IMR-90 (cell line): ENCODE measurements at regions not wholly inside any gene's neighbourhood (a gene's known extent, or its start where the extent isn't known, plus 50 kb on each side); places are given as distances from the start of the nearest gene placed in this dataset.

Source experiments
- ATAC-seq: fragments of 200-7000 bp; cut with Tn5 transposase; 2 replicates; pipeline ENCODE4 v1.9.1; 2020; ENCODE audit warnings: low read depth, mild to moderate bottlenecking, moderate library complexity
- BruUV-seq: library from RNA; stranded (reverse); fragments of 400-500 nt; replicated peaks from 2 replicates; lab custom pipeline; 2021; lab: Mats Ljungman, UMichigan
- CTCF ChIA-PET: fragments of 300-600 bp; formaldehyde crosslinking; extraction: SDS; loops from one replicate; lab custom pipeline; 2021; ENCODE audit warnings: antibody characterized with exemption; lab: Yijun Ruan, JAX
- POLR2A ChIA-PET: fragments of 300-600 bp; sonication (Branson Sonifier 250); formaldehyde crosslinking; loops from one replicate; lab custom pipeline; 2022; ENCODE audit warnings: antibody characterized with exemption; ENCODE audit not compliant: unreplicated experiment; lab: Charles Lee
- DNase-seq: peaks from one replicate; pipeline ENCODE4 v3.0.0; 2013
- H2AFZ ChIP-seq: replicated peaks from 2 replicates; pipeline ENCODE3; 2013; ENCODE audit warnings: low read length, mild to moderate bottlenecking; ENCODE audit not compliant: poor library complexity
- H2AK5ac ChIP-seq: 2 replicates; pipeline ENCODE4 v1.6.1; 2013; ENCODE audit warnings: low read depth, low read length, inconsistent platforms
- H2AK9ac ChIP-seq: replicated peaks from 2 replicates; pipeline ENCODE3; 2013; ENCODE audit warnings: mild to moderate bottlenecking, low read depth, low read length, moderate library complexity; ENCODE audit not compliant: poor library complexity
- H2BK120ac ChIP-seq: 2 replicates; pipeline ENCODE4 v1.6.1; 2013; ENCODE audit warnings: low read depth, low read length, inconsistent platforms
- H2BK15ac ChIP-seq: 3 replicates; pipeline ENCODE4 v1.6.1; 2013; ENCODE audit warnings: low read depth, low read length, inconsistent platforms
- H2BK20ac ChIP-seq: 2 replicates; pipeline ENCODE4 v1.6.1; 2013; ENCODE audit warnings: low read depth, mild to moderate bottlenecking, inconsistent platforms, low read length, moderate library complexity
- H2BK5ac ChIP-seq: 2 replicates; pipeline ENCODE4 v1.6.1; 2013; ENCODE audit warnings: mild to moderate bottlenecking, low read depth, low read length, inconsistent platforms; ENCODE audit not compliant: poor library complexity, severe bottlenecking
- H3K14ac ChIP-seq: replicated peaks from 2 replicates; pipeline ENCODE4 v1.6.1; 2013; ENCODE audit warnings: low read depth, low read length, inconsistent platforms
- H3K18ac ChIP-seq: 2 replicates; pipeline ENCODE4 v1.6.1; 2013; ENCODE audit warnings: low read depth, low read length, control low read depth
- H3K23ac ChIP-seq: 2 replicates; pipeline ENCODE4 v1.6.1; 2013; ENCODE audit warnings: low read depth, low read length, inconsistent platforms
- H3K27ac ChIP-seq: 2 replicates; pipeline ENCODE4 v1.5.1; 2013; ENCODE audit warnings: mild to moderate bottlenecking, control low read depth, low read length; ENCODE audit not compliant: insufficient read depth
- H3K27me3 ChIP-seq: 2 replicates; pipeline ENCODE4 v1.6.1; 2013; ENCODE audit warnings: low read length; ENCODE audit not compliant: control insufficient read depth, insufficient read depth
- H3K36me3 ChIP-seq: 2 replicates; pipeline ENCODE4 v1.6.1; 2013; ENCODE audit warnings: low read length, mixed read lengths; ENCODE audit not compliant: control insufficient read depth, insufficient read depth
- H3K4ac ChIP-seq: 2 replicates; pipeline ENCODE4 v1.6.1; 2013; ENCODE audit warnings: low read depth, low read length, inconsistent platforms
- H3K4me1 ChIP-seq: 2 replicates; pipeline ENCODE4 v1.6.1; 2013; ENCODE audit warnings: low read length, mixed read lengths; ENCODE audit not compliant: control insufficient read depth, insufficient read depth
- H3K4me2 ChIP-seq: 2 replicates; pipeline ENCODE4 v1.6.1; 2013; ENCODE audit warnings: low read depth, mild to moderate bottlenecking, control low read depth, low read length, moderate library complexity
- H3K4me3 ChIP-seq: 2 replicates; pipeline ENCODE4 v1.5.1; 2013; ENCODE audit warnings: low read depth, mild to moderate bottlenecking, control low read depth, low read length, moderate library complexity; ENCODE audit not compliant: insufficient read depth
- H3K56ac ChIP-seq: 2 replicates; pipeline ENCODE4 v1.6.1; 2013; ENCODE audit warnings: low read length, inconsistent platforms; ENCODE audit not compliant: insufficient read depth; ENCODE audit errors: extremely low read depth
- H3K79me1 ChIP-seq, 2 experiments: 2 replicates each; pipeline ENCODE4 v1.6.1; 2013; ENCODE audit warnings: low read length in 2 of 2, inconsistent platforms in 1 of 2, low read depth in 1 of 2
- H3K9ac ChIP-seq: 2 replicates; pipeline ENCODE4 v1.6.1; 2013; ENCODE audit warnings: low read depth, low read length, control low read depth
- H3K9me1 ChIP-seq: 2 replicates; pipeline ENCODE4 v1.6.1; 2013; ENCODE audit warnings: low read length, inconsistent platforms; ENCODE audit not compliant: insufficient read depth
- H3K9me3 ChIP-seq: 2 replicates; pipeline ENCODE4 v1.6.1; 2013; ENCODE audit warnings: low read length; ENCODE audit not compliant: control insufficient read depth, insufficient read depth
- H4K20me1 ChIP-seq: 2 replicates; pipeline ENCODE4 v1.6.1; 2013; ENCODE audit warnings: low read length, inconsistent platforms; ENCODE audit not compliant: insufficient read depth
- H4K5ac ChIP-seq: 2 replicates; pipeline ENCODE4 v1.6.1; 2013; ENCODE audit warnings: mild to moderate bottlenecking, low read depth, low read length, control low read depth
- H4K8ac ChIP-seq, 2 experiments: 2 replicates each; pipeline ENCODE4 v1.6.1; 2013; ENCODE audit warnings: low read depth in 2 of 2, low read length in 2 of 2, control low read depth in 1 of 2, inconsistent platforms in 1 of 2
- H4K91ac ChIP-seq: 2 replicates; pipeline ENCODE4 v1.6.1; 2013; ENCODE audit warnings: low read depth, low read length, inconsistent platforms; ENCODE audit not compliant: insufficient read depth
- BHLHE40 ChIP-seq: fragments of 150-350 bp; IDR thresholded peaks from 2 replicates; pipeline ENCODE4 v1.6.1; 2016; ENCODE audit warnings: mild to moderate bottlenecking, low read depth, low read length
- CEBPB ChIP-seq: IDR thresholded peaks from 2 replicates; pipeline ENCODE4 v1.6.1; 2012; ENCODE audit warnings: low read depth, low read length, improper control_type of control experiment
- CHD1 ChIP-seq: IDR thresholded peaks from 2 replicates; pipeline ENCODE4 v1.6.1; 2012; ENCODE audit warnings: low read depth, low read length, improper control_type of control experiment
- ELK1 ChIP-seq: fragments of 150-350 bp; IDR thresholded peaks from 2 replicates; pipeline ENCODE4 v1.6.1; 2016; ENCODE audit warnings: low read depth, mild to moderate bottlenecking, low read length, moderate library complexity, borderline replicate concordance
- FOS ChIP-seq: fragments of 150-350 bp; IDR thresholded peaks from 2 replicates; pipeline ENCODE4 v1.6.1; 2016; ENCODE audit warnings: low read depth, low read length
- MAFK ChIP-seq: IDR thresholded peaks from 2 replicates; pipeline ENCODE4 v1.6.1; 2012; ENCODE audit warnings: low read depth, low read length, improper control_type of control experiment
- MAZ ChIP-seq: IDR thresholded peaks from 2 replicates; pipeline ENCODE4 v1.6.1; 2012; ENCODE audit warnings: low read depth, mild to moderate bottlenecking, low read length, improper control_type of control experiment, moderate library complexity, borderline replicate concordance
- MXI1 ChIP-seq: IDR thresholded peaks from 2 replicates; pipeline ENCODE4 v1.6.1; 2012; ENCODE audit warnings: low read depth, mild to moderate bottlenecking, low read length, moderate library complexity, borderline replicate concordance
- NFE2L2 ChIP-seq: fragments of 150-350 bp; IDR thresholded peaks from 2 replicates; pipeline ENCODE4 v1.6.1; 2016; ENCODE audit warnings: low read depth, mild to moderate bottlenecking, low read length
- POLR2A ChIP-seq: IDR thresholded peaks from 2 replicates; pipeline ENCODE4 v1.6.1; 2012; ENCODE audit warnings: mild to moderate bottlenecking, low read depth, low read length
- RAD21 ChIP-seq: IDR thresholded peaks from 2 replicates; pipeline ENCODE4 v1.6.1; 2012; ENCODE audit warnings: low read length, improper control_type of control experiment
- RCOR1 ChIP-seq: IDR thresholded peaks from 2 replicates; pipeline ENCODE4 v1.6.1; 2012; ENCODE audit warnings: mild to moderate bottlenecking, low read length, improper control_type of control experiment; ENCODE audit not compliant: insufficient replicate concordance
- RFX5 ChIP-seq: IDR thresholded peaks from 2 replicates; pipeline ENCODE4 v1.8.0; 2012; ENCODE audit warnings: low read depth, mild to moderate bottlenecking, low read length, moderate library complexity
- SMC3 ChIP-seq: fragments of 150-350 bp; IDR thresholded peaks from 2 replicates; pipeline ENCODE4 v1.6.1; 2016; ENCODE audit warnings: low read depth, mild to moderate bottlenecking, antibody characterized with exemption, low read length, moderate library complexity
- WGBS, 2 experiments: methylation state at CpG; one replicate each; pipeline versions ENCODE4 v1.1.5 to v1.1.7; 2013; ENCODE audit warnings: missing lambda C conversion rate in 2 of 2; ENCODE audit not compliant: insufficient read length in 1 of 2; ENCODE audit errors: extremely low coverage in 2 of 2; 5-methylcytosine and 5-hydroxymethylcytosine counted together
- dilution Hi-C: fragments of 300-500 bp; cut with HindIII; formaldehyde crosslinking; loops from one replicate; pipeline ENCODE4 v1.14.3; 2018; ENCODE audit warnings: low sequenced_read_pairs; ENCODE audit not compliant: unreplicated experiment
- in situ Hi-C: fragments of 300-500 bp; cut with MboI; formaldehyde crosslinking; loops from 3 replicates; pipeline ENCODE4 v1.14.3; 2019; ENCODE audit warnings: low sequenced_read_pairs, inconsistent platforms, mixed read lengths
- intact Hi-C: fragments of 100-400 bp; cut with micrococcal nuclease; formaldehyde crosslinking; loops from 2 replicates; pipeline ENCODE4 v1.10.0; 2022
- TF ChIP-seq, protein P1 (sequence below): conservative IDR thresholded peaks from 2 replicates; pipeline ENCODE4 v1.5.1; 2012; ENCODE audit warnings: mild to moderate bottlenecking, low read depth, low read length, improper control_type of control experiment
- TF ChIP-seq, protein P2 (sequence below): fragments of 150-350 bp; IDR thresholded peaks from 2 replicates; pipeline ENCODE4 v1.6.1; 2017; ENCODE audit warnings: mild to moderate bottlenecking, antibody characterized with exemption, low read length, low read depth

GRCh38 chr2:36177282-36177681 is 178.3 kb upstream of the CRIM1 start:
- Histone ChIP-seq H2AFZ (no peak overlapping the region), H2AK9ac (no peak overlapping the region), H2BK15ac (no peak overlapping the region), H4K5ac (no peak overlapping the region), H3K9me3 (peaks cover 2% of the 10 kb centered on the region; the same call in 1 of the 2 replicates), H4K20me1 (no peaks in the 10 kb centered on the region), H2BK5ac (no peak overlapping the region), H3K14ac (no peak overlapping the region), H3K79me1 (no peaks in the 10 kb centered on the region), H4K91ac (no peak overlapping the region), H3K4me2 (no peak overlapping the region), H2BK20ac (no peak overlapping the region), H3K27ac (no peak overlapping the region), H3K56ac (no peak overlapping the region), H2AK5ac (no peak overlapping the region), H3K23ac (no peak overlapping the region), H3K18ac (no peak overlapping the region), H3K27me3 (no peaks in the 10 kb centered on the region), H3K4me1 (no peaks in the 10 kb centered on the region), H3K36me3 (no peaks in the 10 kb centered on the region), H4K8ac (no peak overlapping the region), H3K9ac (no peak overlapping the region), H3K4ac (no peak overlapping the region), H2BK120ac (no peak overlapping the region), H3K4me3 (no peak overlapping the region), H3K9me1 (no peaks in the 10 kb centered on the region)
- CTCF ChIA-PET = interaction anchor here (0.6 kb wide), 1 partner anchor 207 kb away, joined by 3 read pairs; no protein-coding TSS in a partner anchor
- DNase-seq (no peak), ATAC-seq (no peak)
- dilution Hi-C loops (no loop called here), in situ Hi-C loops (no loop called here), intact Hi-C loops (no loop called here)
- no peak for TF ChIP-seq CEBPB
- no peak for TF ChIP-seq RAD21
- no peak for TF ChIP-seq RFX5
- no peak for TF ChIP-seq CHD1
- TF ChIP-seq MAFK = no peak
- no peak for TF ChIP-seq NFE2L2
- no peak for TF ChIP-seq MXI1
- TF ChIP-seq BHLHE40 = no peak
- TF ChIP-seq, protein P1, sequence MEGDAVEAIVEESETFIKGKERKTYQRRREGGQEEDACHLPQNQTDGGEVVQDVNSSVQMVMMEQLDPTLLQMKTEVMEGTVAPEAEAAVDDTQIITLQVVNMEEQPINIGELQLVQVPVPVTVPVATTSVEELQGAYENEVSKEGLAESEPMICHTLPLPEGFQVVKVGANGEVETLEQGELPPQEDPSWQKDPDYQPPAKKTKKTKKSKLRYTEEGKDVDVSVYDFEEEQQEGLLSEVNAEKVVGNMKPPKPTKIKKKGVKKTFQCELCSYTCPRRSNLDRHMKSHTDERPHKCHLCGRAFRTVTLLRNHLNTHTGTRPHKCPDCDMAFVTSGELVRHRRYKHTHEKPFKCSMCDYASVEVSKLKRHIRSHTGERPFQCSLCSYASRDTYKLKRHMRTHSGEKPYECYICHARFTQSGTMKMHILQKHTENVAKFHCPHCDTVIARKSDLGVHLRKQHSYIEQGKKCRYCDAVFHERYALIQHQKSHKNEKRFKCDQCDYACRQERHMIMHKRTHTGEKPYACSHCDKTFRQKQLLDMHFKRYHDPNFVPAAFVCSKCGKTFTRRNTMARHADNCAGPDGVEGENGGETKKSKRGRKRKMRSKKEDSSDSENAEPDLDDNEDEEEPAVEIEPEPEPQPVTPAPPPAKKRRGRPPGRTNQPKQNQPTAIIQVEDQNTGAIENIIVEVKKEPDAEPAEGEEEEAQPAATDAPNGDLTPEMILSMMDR = no peak
- TF ChIP-seq FOS = no peak
- no peak for TF ChIP-seq POLR2A
- TF ChIP-seq ELK1 = no peak
- TF ChIP-seq SMC3 = no peak
- no peak for TF ChIP-seq MAZ
- TF ChIP-seq, protein P2, sequence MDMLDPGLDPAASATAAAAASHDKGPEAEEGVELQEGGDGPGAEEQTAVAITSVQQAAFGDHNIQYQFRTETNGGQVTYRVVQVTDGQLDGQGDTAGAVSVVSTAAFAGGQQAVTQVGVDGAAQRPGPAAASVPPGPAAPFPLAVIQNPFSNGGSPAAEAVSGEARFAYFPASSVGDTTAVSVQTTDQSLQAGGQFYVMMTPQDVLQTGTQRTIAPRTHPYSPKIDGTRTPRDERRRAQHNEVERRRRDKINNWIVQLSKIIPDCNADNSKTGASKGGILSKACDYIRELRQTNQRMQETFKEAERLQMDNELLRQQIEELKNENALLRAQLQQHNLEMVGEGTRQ = no peak
- TF ChIP-seq RCOR1 = no peak
- BruUV-seq = no TSS peak
- POLR2A ChIA-PET = no interaction called here
- no CpG with 5 or more reads among the region's 2 CpGs for WGBS, 2 experiments
